Esophagus muscularis mucosa (tissue), 4 donors: ENCODE measurements at regions not wholly inside any gene's neighbourhood (a gene's known extent, or its start where the extent isn't known, plus 50 kb on each side); places are given as distances from the start of the nearest gene placed in this dataset.

Experiments used
- CTCF ChIP-seq, 3 experiments: fragments of 200-600 bp in 2 of 3; fragments of 450-650 bp in 1 of 3; sonication (generic) in 2 of 3; IDR thresholded peaks; one replicate each; pipeline ENCODE4 v1.5.1; 2017 to 2019; ENCODE audit warnings: antibody characterized with exemption in 3 of 3, mild to moderate bottlenecking in 2 of 3, moderate library complexity in 1 of 3
- EP300 ChIP-seq: sonication (generic); formaldehyde crosslinking; IDR thresholded peaks from one replicate; pipeline ENCODE4 v1.6.1; 2017; ENCODE audit warnings: antibody characterized with exemption
- POLR2A ChIP-seq: fragments of 450-650 bp; IDR thresholded peaks from one replicate; pipeline ENCODE4 v1.6.1; 2017; ENCODE audit warnings: antibody characterized with exemption, moderate library complexity, mild to moderate bottlenecking, low read depth
- POLR2AphosphoS5 ChIP-seq, 2 donors: sonication (generic); formaldehyde crosslinking; IDR thresholded peaks; one replicate each; pipeline ENCODE4 v1.6.1; 2017; ENCODE audit warnings: antibody characterized with exemption in 2 of 2

- TF ChIP-seq POLR2A (no peak), CTCF (IDR thresholded peaks at IDR 0.05) (no peak), POLR2AphosphoS5 (IDR thresholded peaks at IDR 0.05) (no peak), EP300 (no peak)
These were observed 94.4 kb downstream of the OTOR start for GRCh38 chr20:16842486-16843120.
